ENCODE measurements at regions not wholly inside any gene's neighbourhood (a gene's known extent, or its start where the extent isn't known, plus 50 kb on each side); places are given as distances from the start of the nearest gene placed in this dataset.

GRCh38 chr4:37000281-37000680 lies 244.3 kb upstream of the NWD2 start:
- no peak for DNase-seq

GRCh38 chr4:37001688-37002436 lies 242.7 kb upstream of the NWD2 start:
- DNase-seq, result no peak

GRCh38 chr4:37002625-37003024 lies 241.9 kb upstream of the NWD2 start:
- no peak for DNase-seq

- DNase-seq, result peak; percentile 95
Measured at GRCh38 chr4:37008199-37008598, 236.3 kb upstream of the NWD2 start.

GRCh38 chr4:37014584-37014983 lies 230.0 kb upstream of the NWD2 start:
- no peak for DNase-seq

GRCh38 chr4:37015391-37015790 lies 229.2 kb upstream of the NWD2 start:
- DNase-seq, result no peak

GRCh38 chr4:37023504-37023903 lies 221.0 kb upstream of the NWD2 start:
- DNase-seq, result no peak

GRCh38 chr4:37023996-37024395 lies 220.5 kb upstream of the NWD2 start:
- no peak for DNase-seq

GRCh38 chr4:37040816-37041215 lies 203.7 kb upstream of the NWD2 start:
- DNase-seq, result no peak

- no peak for DNase-seq
Measured at GRCh38 chr4:37043342-37043741, 201.2 kb upstream of the NWD2 start.

GRCh38 chr4:37051111-37051510 lies 193.4 kb upstream of the NWD2 start:
- no peak for DNase-seq

- no peak for DNase-seq
Measured at GRCh38 chr4:37051866-37052265, 192.7 kb upstream of the NWD2 start.

- DNase-seq, result peak; percentile 28
Measured at GRCh38 chr4:37054531-37055077, 189.9 kb upstream of the NWD2 start.

GRCh38 chr4:37058826-37059225 lies 185.7 kb upstream of the NWD2 start:
- peak; percentile 7 for DNase-seq

- peak; percentile 70 for DNase-seq
Measured at GRCh38 chr4:37066159-37066558, 178.4 kb upstream of the NWD2 start.

- no peak for DNase-seq
Measured at GRCh38 chr4:37068580-37068979, 176.0 kb upstream of the NWD2 start.

GRCh38 chr4:37070041-37070440 lies 174.5 kb upstream of the NWD2 start:
- no peak for DNase-seq

GRCh38 chr4:37071576-37071975 lies 173.0 kb upstream of the NWD2 start:
- DNase-seq, result no peak

- DNase-seq, result no peak
Measured at GRCh38 chr4:37073226-37073840, 171.2 kb upstream of the NWD2 start.

- DNase-seq, result no peak
Measured at GRCh38 chr4:37082912-37083311, 161.6 kb upstream of the NWD2 start.

GRCh38 chr4:37095925-37096324 lies 148.6 kb upstream of the NWD2 start:
- DNase-seq, result no peak

- no peak for DNase-seq
Measured at GRCh38 chr4:37101182-37101581, 143.4 kb upstream of the NWD2 start.

- no peak for DNase-seq
Measured at GRCh38 chr4:37101686-37102085, 142.9 kb upstream of the NWD2 start.

GRCh38 chr4:37109756-37110155 lies 134.8 kb upstream of the NWD2 start:
- DNase-seq, result no peak

- DNase-seq, result no peak
Measured at GRCh38 chr4:37124800-37125199, 119.7 kb upstream of the NWD2 start.

Measured in COR-L47 (cell line).